Nucleus accumbens (tissue), 56 donors: ENCODE measurements at regions not wholly inside any gene's neighbourhood (a gene's known extent, or its start where the extent isn't known, plus 50 kb on each side); places are given as distances from the start of the nearest gene placed in this dataset.
"Not testable (repeated sequence)": the region's sequence is repeated elsewhere in the genome, so short reads cannot be mapped to it uniquely, and the experiment has no call there.

Experiments used
- DNase-seq, 56 donors: peaks; one replicate each; lab custom pipeline; 2025; lab: John Stamatoyannopoulos, UW

- no peak for DNase-seq
Observed at GRCh38 chr6:105681061-105681460, 278.2 kb upstream of the PREP start.

DNA sequence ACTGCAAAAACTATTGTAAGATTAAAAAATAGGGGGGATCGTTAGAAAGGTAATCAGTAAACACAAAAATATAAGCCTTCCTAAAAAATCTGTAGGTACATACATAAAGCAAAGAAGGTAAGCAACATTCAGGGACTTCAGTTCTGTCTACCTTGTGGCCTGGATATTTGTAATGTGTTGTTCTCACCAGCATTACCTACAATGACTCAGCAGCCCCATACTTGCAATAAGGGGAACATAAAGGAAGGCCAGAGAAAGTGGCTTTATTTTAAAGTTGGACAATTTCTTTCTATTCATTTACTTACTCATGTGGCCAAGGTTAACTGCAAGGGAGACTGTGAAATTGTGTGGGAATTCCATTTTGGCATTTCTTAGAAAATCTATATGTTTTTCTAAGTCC lies 277.2 kb upstream of the PREP start:
- no peak for DNase-seq

DNA sequence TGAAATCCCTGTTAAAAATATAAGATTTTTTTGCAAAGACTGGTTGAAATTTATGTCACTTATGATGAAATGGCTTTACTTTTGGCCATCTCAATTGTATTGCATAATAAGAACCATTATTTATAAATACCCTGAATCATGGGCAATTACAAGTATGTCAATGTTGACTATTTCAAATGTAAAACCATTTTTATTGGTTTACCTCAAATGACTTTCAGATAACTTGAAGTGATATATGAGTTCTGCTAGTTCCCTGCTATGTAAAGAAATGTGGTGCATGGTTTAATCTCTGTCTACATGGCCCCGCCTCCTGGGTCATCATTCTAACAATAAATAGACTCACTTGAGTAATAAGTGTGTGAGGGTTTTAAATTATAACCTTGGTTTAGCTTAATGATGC lies 275.6 kb upstream of the PREP start:
- DNase-seq, result no peak

GRCh38 chr6:105677671-105678475 lies 275.0 kb upstream of the PREP start:
- DNase-seq, result no peak

DNA sequence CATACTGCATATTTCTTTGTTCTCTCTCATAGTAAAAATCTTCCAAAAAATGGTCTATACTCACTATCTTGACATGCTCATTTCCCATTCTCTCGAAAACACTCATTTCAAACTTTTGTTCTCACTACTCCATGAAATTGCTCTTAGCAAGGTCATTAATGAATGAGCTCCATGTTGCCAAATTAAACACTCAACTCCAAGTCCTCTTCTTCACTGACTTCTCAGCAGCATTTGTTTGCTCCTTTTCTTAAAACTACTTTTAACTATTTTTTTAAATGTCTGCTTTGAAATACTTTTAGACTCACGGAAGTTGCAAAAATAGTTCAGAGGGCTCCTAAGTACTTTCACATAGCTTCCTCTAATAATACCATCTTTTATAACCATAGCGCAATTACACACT lies 274.0 kb upstream of the PREP start:
- no peak for DNase-seq

DNA sequence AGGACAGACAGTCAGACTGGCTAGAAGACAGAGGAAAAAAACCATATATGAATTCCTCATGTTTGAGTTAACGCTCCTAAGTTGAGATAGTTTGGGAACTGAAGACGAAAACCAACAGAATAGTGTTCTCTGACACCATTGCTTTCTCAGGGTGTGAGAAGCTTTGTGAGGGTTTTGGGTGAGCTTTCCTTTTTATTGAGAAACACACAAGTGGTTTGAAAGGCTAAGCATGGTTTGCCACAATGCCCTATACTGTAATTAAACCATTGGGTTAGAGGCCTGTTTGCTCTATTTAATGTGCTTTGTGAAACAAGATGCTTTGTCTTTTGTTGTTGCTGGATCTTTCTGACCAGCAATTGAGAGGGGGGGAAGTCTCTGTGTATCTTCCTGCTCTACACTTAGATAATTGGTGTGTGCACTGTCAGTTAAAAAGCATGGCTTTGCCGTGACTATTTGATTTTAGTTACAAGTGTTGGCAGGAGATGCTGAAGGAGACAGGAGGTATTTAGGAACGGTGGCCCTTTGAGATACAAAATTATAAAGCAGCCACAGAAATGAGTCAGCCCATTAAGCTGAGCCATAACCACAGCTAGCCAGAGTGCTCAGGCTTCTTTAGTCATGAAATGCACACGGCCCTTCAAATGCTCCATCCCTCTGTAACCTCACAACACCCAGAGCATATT lies 273.0 kb upstream of the PREP start:
- DNase-seq, result no peak

DNA sequence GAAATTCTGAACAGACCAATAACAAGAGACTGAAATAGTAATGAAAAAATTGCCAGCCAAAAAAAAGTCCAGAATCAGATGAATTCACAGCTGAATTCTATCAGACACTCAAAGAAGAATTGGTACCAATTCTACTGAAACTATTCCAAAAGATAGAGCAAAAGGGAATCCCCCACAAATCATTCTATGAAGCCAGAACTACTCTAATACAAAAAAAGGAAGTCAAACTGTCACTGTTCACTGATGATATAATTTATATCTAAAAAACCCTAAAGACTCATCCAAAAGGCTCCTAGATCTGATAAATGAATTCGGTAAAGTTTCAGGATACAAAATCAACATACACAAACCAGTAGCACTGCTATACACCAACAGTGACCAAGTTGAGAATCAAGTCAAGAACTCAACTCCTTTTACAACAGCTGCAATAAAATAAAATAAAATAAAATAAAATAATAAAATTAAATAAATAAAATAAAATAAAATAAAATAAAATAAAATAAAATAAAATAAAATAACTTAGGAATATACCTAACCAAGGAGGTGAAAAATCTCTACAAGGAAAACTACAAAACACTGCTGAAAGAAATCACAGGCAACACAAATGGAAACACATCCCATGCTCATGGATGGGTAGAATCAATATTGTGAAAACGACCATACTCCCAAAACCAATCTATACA lies 270.1 kb upstream of the PREP start:
- not testable (repeated sequence) for DNase-seq

- DNase-seq, result no peak
Observed at GRCh38 chr6:105669232-105669631, 266.4 kb upstream of the PREP start.

DNA sequence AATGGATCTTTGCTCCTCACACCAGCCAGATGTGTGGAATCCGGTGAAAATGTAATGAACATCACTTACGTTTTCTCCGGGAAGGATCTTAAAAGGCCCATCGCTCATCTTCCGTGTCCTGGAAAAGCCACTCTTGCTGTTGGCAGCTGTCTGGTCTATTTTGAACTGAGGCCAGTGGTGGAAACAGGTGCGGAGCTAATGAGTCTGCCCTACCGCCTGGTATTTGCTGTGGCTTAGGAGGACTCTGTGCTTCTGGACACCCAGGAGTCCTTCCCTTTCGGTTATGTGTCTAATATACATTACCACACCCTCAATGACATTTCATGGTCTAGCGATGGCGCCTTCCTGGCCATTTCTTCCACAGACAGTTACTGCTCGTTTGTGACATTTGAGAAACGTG lies 264.2 kb upstream of the PREP start:
- DNase-seq, result no peak

GRCh38 chr6:105664931-105665330 lies 262.0 kb upstream of the PREP start:
- DNase-seq, result no peak

GRCh38 chr6:105651969-105652368 lies 249.1 kb upstream of the PREP start:
- no peak for DNase-seq

DNA sequence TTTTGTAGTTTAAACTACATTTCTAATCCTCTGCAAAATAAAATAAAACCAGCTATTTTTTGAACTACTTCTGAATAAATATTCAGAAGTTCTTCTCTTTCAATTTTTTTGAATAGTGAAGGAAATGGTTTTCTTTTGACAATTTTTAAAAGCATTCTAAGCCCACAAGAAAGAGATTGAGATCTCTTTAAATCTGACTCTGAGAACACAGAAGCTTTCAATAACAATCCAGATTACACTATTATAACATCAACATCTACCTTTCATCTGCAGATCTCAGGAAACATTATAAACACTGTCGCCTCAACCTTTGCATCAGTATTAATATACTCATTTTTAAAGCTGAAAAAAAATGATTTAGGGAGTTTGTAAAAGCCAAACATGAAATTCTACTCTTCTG lies 247.5 kb upstream of the PREP start:
- DNase-seq, result no peak

GRCh38 chr6:105649192-105649591 lies 246.3 kb upstream of the PREP start:
- DNase-seq, result no peak

DNA sequence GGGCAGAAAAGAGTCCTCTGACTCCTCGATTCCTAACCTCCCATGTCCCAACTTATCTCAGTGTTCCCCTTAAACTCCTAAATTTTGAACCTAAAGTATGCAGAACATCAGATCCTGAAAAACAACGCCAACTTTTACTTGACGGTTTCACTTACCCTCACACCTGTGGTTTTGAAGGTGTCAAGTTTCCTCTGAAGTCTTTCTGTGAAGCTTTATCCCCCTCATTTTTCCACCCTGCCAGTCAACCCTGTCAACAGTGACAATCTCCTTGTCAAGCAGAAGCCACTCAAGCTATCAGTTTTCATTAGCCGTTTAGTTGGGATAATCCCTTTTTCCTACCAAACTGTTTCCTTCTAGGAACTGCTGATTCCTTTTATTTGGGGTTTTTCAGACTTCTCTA lies 245.4 kb upstream of the PREP start:
- no peak for DNase-seq

DNA sequence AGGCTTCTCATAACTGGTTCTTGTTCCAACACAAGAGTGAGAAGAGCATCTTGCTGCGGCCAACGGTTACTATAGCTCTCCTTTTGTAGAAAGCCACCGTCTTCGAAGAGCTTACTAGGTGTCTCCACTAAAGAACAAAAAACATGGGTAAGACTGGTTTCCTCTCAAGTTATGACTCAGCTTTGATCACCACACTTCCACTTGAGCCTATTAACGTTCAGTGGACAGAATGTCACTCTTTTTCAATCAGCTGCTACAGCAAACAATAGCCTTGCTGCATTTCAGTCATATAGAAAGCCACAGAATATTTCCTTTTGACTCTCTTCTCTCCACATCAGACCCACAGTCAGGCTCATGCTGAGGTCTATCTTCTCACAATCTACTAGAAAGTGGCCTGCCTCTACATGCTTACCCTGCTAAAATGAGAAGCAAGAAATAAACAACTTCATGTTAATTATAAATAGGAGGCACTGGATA lies 243.5 kb upstream of the PREP start:
- no peak for DNase-seq

DNA sequence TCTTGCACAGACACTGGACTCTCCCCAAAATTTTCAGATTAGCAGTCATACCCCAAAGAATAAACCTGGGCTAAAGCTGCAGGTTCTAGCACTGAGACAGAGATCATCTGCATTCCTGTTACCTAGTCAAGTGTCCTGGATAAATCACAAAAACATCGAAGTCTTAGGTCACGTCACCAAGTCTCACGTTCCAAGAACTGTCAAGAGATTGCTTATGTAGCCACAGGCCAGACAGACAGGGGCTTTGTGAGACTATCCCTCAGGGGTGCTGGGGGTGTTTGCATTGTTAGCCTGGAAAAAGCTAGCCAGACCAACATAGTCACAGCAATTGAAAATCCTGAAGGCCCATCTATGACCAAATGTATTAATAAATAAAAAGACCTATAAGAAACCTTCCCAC lies 243.1 kb upstream of the PREP start:
- no peak for DNase-seq

- no peak for DNase-seq
Observed at GRCh38 chr6:105645156-105645555, 242.3 kb upstream of the PREP start.

- no peak for DNase-seq
Observed at GRCh38 chr6:105644691-105645090, 241.8 kb upstream of the PREP start.

DNA sequence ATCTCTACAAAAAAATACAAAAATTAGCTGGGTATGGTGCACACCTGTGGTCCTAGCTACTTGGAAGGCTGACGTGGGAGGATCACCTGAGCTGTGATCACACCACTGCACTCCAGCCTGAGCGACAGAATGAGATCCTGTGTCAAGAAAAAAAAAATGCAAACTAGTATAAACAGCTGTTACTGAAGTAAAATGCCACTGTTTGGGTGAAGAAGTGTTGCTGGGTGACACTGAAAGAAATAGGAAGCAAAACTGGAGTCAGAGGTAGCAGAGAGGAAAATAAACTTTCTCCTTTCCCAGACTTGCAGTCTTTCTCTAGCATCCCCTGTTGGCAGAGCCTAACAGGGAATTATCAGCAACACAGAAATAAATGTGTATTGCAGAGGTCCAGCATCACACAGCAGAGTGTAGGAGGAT lies 241.2 kb upstream of the PREP start:
- DNase-seq, result no peak

- DNase-seq, result no peak
Observed at GRCh38 chr6:105642708-105643107, 239.8 kb upstream of the PREP start.

DNA sequence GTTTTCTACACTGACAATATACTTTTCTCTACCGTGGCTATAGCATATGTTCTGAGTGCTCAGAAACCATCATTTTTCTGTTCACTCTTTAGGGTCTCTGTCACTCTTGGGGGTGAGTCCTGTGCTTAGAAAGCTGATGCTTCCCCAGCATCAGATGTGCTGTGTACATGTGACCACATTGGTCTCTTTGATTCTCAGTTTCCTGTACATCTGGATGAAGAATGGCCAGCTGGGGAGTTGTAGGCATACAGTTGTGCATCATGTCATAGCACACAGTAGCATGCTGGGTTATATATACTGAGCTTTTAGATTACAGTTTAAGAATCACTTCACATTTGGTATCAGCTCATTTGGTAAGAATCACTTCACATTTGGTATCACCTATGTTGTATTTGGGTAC lies 238.6 kb upstream of the PREP start:
- no peak for DNase-seq

DNA sequence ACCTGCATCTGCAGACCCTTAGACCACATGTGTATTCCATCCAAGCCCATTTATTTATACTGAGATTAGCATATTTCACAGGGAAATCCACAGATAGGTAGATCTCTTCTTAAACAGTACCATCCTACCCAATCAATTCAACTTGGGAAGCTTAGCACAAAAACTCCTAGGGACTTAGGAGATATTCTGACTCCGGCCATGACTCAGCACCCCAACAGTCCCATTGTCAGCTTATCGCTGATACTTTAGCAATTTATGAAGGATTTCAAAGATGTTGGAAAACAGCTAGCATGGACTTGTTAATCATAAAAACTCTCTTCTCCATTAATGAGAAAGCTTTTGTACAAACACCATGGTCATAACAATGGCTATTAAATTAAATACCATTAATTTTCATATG lies 236.2 kb upstream of the PREP start:
- DNase-seq, result no peak
